IPS-NIHi7 (cell line): ENCODE measurements at regions not wholly inside any gene's neighbourhood (a gene's known extent, or its start where the extent isn't known, plus 50 kb on each side); places are given as distances from the start of the nearest gene placed in this dataset.

Experiments used
- DNase-seq: peaks from one replicate; pipeline ENCODE4 v3.0.0; 2012; ENCODE audit warnings: mixed read lengths; ENCODE audit errors: extremely low spot score

DNA sequence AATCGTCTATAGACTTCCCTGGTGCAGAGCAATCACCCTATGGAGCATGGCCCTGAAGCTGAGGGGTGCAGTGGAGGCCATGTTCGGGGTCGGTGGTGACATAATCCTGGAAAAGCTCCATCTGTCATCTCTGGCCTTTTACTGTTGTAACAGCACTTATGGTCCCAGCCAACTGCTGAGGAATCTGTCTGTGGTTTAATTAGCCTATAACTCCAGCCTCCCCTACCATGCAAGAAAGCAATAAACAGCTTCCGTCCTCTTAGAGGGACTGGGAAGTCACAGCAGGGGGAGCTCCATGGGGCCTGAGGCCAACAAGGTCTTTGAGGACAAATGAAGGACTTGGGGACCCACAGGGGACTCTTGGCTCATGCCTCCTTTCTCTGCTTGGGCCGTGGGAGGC, 159.1 kb upstream of the NECTIN1 start:
- no peak for DNase-seq

DNA sequence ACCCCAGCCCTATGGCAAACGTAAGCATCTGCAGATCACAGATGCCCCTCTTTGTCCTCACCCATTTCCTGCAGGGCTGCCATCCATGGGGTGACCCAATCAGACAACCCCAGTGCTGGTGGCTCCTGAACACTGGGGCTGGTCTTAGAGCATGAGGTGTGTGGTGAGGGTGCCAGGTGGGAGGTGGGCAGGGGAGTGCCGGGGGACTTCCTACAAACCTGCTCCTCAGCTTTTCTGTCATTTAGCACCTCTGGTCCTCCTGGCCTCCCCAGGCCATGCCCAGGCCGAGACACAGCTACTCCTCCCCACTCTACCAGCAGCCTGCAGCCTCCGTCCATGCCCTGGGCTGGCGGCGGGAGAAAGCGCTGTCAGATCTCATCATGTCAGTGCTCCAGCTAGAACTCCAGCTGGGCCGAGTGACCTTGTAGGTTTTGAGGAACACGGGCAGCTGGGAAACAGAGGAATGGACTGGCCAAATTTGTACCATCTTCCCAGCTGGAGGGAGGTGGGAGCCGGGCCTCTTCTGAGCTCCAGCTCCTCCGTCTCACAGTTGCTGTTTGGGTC, 157.7 kb upstream of the NECTIN1 start:
- no peak for DNase-seq

DNA sequence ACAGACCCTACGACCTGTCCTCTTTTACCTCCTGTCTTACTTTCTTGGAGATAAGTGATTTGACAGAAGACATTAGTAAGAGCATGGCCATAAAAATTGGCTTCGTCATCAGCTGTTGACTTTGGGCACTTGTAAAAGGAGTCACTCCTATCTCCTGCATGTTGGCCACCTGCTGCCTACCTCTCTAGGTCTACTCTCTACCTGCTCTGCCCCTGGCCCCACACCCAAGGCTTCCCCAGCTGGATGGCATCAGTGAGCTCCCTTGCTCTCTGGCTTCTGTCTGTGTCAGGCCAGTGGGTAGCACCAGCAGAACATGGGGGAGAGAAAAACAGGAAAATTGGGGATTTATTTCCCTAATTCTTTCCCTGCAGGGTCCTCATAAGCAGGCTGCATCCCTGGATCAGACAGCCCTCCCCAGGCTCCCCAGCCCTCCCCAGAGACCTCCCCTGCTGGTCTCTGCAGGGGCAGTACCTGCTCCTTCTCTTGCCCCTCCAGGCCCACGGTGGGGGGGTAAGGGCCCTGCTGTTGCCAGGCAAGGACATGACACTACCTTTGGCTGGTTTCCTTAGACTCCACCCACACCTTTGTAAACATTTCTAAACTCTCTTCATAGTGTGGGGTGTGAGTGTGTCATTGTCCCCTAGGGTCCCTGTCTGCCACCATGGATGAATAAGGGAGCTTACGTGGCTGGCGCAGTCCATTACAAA, 157.0 kb upstream of the NECTIN1 start:
- no peak for DNase-seq

DNA sequence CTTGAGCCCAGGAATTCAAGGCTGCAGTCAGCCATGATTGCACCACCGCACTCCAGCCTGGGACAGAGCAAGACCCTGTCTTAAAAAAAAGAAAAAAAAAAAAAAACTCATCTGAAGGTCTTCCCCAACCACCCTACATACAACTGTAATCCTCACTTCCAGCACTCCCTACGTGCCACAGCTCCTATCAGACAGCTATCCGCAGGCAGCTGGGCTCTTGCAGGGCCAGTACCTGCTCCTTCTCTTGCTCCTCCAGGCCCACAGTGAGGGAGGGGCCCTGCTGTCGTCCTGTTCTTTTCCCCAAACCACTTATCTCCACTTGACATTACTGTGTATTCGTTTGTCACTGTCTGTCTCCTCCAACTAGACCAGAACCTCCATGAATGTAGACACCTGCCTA, 156.1 kb upstream of the NECTIN1 start:
- DNase-seq = no peak

DNA sequence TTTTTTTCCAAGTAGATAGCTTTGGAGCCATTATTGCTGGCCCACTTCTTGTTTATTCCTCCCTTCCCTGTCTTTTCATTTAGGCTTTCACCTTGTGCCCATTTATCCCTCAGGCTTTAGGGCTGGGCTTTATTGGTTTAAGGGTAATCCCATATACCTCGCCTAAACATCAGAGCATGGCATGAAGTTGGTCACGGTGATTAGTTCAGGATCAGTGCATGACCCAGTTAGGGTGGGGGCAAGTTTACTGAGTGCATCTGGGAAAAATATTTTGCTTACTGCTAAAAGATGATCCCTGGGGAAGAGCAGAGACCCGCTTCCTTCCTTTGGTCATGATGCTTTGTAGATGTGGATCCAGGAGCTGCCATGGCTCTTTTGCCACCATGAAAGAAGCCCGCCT, 153.3 kb upstream of the NECTIN1 start:
- DNase-seq = no peak

DNA sequence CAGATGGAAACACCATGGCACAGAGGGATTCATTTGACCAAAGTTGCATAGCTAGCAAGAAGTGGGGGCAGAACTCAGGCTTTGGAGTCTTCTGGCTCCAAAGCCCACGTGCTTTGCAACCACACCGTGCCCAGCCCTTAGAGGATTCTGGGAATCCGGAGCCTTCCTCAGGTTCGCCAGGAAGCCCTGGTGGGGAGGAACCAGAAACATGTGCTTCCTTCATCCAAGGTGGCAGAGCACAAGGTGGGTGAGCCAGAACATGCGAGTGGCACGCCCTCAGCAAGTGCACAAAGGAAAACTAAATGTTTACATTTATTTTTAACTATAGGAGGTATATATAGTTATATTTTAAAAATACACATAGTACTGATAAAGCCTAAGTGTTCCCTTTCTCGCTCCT, 151.9 kb upstream of the NECTIN1 start:
- DNase-seq = no peak

DNA sequence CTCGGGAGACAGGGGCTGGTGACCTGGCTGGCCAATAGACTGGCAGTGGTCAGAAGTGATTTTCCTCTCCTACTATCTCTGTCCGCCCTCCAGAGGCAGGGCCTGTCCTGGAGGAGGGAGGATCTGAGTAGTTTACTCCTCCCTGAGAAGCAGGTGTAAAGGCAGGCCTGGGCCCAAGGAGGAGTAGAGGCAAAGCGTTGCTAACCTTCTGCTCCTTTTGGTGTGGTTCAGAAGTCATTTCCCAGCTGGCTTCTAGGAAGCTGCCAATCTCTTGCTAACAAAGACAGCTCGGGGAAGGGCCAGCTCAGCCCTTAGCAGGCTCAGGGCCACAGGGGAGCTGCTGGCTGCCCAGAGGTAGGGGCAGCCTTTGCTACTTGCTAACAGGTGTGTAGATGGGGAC, 151.1 kb upstream of the NECTIN1 start:
- DNase-seq = no peak

DNA sequence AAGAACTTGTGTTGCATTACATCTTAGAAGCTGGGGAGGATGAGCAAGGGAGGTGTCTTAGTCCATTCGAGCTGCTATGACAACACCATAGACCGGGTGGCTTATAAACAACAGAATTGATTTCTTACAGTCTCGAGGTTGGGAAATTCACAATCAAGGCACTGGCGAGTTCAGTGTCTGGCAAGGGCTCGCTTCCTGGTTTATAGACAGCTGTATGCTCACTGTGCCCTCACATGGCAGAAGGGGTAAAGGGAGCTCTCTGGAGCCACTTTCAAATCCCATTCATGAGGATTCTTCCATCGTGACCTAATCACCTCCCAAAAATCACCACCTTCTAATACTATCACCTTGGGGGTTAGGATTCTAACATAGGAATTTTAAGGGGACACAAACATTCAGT, 150.0 kb upstream of the NECTIN1 start:
- no peak for DNase-seq

DNA sequence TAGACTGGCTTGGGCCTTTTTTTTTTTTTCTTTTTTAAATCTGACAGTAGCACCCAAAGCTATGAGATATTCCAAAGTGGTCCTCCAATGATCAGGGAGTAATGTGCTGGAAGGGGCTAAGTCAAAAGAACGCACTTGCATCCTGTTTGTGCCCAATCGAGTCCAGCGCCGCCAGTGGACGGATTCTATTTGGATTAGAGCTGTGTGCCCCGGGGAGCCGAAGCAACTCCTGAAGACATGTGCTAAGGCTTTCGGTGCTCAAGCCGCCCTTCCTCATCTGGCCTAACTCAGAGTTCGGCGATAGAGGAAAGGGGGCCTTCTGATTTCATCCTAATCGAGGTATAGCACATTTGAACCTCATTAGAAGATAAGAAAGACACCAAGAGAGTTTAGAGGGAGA, 147.8 kb upstream of the NECTIN1 start:
- no peak for DNase-seq

DNA sequence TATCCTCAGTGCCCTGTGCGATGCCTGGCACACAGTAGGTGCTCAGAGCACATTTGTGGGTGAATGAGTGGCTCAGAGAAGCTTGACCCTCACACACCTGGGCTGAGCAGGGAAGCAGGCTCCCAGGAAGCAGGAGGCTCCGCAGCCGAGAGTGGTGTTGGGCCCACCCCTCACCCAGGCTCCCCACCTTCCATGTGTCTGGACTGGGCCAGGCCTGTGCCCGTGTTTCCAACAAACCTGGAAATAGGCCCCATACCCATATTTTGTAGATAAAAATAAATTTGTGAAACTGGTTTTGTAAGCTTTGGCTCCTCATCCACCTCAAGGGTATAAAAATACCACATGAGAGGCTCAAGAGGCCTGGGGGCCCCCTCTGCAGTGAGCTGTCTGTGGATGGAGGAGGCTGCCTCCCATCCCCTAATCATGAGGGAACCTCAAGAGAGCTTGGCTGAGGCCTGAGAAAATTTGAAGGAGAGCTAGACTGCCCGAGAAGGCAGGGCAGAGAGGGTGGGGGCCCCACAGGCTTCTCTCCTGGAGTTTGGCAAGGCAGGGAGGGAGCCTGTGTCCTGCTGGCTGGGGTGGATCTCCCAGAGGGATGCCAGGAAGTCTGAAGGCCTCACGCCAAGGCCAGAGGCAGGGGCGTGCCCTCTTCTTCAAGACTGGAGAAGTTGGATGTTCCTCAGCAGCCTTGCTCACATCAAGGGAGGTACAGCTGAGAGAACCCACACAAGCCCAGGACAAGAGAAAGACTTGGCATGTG, 147.0 kb upstream of the NECTIN1 start:
- no peak for DNase-seq

DNA sequence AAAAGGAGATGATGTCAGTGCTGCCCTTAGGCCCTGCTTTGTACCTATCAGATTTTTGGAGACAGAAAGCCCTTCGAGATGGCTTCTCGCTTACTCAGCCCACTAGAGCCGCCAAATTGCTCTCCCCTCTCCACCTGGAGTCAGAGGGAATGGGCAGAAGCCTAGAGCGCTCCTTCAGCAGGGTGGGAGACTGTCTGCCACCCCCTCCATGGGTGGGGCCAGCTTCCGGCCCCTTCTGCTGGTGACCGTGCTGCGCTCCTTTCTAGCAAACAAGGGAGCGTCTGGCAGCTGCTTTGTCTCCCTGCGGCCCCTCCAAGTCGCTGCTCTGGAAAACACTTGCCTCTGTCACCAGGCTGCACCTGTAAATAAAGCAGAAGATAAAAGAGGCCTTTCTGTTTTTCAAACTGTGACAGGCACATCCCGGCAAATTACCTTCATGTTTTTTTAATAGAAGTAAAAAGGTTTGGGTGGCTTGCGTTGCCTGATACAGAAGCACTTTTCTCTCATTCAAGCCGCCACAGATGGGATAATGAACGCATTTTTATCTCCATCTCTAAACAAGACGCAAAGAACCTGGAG, 145.7 kb upstream of the NECTIN1 start:
- DNase-seq = no peak

DNA sequence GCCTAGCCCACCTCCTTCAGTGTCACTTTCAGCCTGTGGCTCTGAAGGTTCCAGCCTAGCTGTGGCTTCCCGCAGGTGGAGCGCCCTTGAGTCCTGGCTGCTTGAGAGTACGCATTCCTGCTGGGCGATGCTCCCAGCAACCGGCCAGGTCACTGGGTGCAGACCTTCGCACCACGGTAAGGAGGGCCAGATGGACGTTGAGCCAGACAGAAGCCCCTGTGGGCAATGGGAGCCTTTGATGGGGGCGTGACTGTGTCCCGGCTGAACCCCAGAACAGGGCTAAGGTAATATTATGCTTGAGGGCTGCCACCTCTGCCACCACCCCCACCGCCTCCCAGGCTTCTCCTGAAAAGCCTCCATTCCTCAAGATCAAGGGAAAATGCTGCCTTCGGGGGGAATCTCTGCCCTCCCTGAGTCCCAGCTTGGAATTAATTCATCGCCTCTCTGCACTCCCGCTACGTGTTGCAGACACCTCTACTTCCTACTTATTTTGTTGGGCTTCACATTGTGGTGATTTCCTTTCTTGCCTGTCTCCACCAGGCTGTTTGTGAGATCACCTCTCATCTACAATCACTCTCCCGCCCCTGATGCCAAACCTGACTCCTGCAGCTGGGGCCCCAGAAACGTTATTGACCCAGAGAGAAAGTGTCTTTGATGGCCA, 144.9 kb upstream of the NECTIN1 start:
- DNase-seq = no peak

DNA sequence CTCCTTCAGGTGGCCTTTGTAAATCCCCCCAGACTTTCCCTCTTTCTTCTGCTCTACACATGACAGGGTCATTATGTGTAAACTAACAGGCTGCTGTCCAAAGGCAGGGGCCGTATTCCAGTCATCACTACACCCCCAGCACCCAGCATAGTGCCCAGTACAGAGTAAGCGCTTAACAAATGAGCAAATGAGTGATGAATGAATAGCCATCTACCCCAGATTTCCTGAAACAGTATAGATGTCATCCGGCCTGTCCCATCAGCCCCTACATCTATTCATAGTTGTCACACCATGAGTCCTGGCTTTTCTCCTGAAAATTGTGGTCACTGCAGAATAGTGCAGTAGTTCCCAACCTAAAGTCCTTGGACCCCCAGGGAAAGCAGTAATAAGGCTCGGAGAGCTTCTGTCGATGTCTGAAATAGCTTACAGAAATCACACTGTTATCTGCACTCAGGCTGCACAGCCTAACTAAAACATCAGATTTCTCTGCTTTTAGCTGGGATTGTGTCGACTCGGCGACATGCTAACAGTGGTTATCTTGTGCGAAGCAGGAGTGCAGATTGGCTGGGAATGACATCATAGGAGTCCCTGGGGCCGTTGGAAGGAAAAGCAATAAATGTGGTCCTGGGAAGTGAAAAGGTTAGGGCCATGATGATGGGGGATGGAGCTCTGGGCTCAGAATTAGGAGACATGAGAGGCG, 143.8 kb upstream of the NECTIN1 start:
- no peak for DNase-seq

DNA sequence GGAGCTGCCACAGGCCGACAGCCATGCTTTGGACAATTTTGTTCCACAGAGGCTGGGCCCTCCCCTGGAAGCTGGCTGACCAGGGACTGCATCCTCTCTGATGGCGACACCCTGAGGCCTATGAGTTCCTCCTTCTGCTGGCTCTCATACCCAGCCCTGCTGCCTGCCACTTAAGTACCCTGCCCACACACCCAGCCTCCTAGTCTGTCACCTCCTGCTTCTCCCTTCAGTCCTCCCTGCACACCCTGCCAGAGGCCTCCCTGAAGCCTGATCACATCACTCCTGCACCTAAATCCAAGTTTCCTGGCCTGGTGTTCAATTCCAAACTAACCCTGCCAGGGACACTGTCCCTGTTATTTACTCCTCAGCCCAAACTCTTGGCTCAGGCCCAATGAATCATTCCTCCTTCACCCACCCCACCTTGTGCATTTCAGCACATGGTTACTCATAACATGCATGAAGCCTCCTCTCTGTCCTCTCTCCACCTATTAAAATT, 136.7 kb upstream of the NECTIN1 start:
- DNase-seq = no peak

DNA sequence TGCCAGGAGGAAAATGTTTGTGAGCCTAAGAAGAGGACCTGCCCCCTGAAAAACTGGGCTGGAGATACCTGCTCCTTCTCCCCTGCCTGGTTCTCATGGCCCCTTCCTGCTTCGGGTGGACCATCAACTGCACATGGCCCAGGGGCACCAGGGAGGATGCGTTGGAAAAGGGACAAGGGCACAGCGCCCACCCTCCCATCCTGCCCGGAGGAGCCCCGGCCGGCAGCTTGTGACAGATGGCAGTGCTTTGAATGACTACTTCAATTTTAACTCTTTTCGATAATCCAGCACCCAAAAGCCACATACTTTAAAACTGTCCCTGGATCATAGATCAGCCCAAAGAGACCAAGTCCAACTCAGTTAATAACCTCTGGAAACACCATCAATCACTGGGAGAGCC, 135.8 kb upstream of the NECTIN1 start:
- DNase-seq = no peak

DNA sequence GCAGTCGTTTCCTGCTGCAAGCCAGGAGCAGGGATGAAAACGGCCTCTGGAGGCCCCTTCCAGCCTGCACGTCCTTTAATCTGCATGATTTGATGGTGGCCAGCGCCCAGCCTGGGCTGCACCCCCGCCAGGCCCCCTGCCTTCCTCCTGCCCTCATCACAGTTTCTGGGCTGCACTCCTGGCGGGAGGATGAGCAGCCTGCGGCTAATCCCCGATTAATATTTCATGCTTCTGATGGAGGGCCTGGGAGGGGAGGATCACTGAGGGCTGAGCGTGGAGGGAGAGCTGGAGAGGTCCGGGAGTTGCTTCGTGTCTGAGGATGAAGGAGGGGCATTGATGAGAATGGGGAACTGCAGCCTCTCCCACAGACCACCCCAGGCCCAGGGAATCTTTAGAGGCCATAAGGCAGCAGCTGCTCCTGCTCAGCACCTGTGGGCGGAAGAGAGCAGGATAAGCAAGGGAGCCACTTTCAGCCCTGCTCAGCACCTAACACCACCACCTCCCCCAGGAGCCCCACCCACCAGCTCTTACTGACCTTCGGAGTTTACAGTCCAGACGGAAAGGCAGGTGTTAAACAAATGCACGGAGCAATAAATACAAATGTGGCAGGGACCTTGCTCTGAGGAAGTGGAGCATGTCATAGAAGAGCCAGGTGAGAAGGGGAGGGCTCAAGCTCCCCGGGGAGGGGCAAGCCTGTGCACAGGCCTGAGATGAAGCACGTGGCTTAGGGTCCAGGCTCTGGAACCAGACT, 135.0 kb upstream of the NECTIN1 start:
- peak; percentile 53 for DNase-seq

DNA sequence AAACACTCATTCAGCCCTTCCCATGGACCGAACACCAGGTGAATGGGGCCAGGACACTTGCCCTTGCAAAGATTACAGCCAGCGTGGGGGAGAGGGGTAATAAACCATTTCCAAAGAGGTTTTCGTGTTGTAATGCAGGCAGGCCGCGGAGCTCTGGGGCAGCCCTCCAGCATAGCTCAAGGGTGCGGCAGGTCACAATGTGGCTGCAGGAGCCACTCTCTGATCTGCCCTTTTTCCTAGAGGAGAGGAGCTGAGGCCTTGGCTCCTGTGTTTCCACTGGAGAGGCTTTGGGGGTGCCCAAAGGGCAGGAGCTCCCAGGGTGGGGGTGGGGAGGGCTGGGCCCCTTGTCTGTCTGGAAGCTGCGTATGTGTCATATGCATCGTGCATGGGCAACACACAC, 134.2 kb upstream of the NECTIN1 start:
- no peak for DNase-seq

DNA sequence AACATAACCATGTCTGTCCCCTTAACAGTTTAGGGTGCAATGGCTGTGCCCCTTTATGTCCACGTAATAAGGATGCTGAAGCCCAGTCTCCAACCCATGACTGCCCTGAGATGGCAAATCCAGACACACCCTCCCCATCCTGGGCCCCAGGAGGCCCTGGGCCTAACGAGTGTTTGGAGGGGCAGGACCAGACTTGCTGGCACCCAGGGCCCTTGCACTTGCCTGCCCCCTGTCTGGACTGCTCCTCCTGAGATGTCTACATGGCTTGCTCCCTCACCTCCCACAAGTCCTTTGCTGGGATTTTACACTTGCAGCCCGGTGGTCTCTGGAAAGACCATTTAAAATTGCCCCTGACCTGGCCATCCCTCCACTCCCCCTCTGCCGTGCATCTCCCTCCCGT, 132.2 kb upstream of the NECTIN1 start:
- no peak for DNase-seq

DNA sequence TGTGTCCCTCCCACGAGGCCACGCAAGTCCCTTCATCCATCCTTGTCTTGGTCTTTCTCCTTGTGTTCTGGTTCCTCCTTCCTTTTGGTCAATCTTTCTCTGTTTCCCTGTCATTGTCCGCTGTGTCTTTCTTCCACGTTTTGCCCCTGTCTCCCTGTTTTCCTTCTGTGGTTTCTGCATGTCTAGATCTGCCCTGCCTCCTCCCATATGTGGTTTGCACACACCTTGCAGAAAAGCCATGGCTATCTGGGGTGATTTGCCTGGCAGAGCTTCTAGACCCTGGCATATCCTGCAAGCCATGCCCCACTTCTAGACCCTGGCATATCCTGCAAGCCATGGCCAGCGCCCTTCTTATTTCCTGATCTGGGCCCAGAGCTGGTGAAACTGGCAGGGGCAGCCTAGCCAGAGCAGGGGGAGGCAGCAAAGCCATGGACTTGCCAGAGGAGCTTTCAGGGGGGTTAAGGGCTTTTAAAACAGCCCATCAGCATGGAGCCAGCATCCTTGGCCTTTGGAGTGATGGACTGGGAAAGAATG, 131.6 kb upstream of the NECTIN1 start:
- DNase-seq = no peak

DNA sequence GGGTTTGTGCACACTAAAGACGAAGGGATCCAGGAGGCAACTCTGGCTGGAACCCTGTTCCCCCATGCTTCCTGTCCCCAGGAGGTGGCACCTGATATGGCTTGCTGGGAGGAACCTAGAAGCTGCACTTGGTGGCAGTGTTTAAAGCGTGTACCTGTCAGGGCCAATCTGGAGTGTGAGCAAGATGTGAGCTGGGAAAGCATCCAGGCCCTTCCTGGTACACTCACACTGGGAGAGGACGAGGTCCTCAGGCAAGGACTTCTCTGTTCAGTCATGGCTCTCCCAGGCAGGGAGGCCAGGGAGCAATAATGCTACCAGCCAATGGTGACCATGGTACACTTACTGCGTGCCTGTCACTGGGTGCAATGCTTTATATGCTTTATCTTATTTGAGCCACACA, 130.7 kb upstream of the NECTIN1 start:
- no peak for DNase-seq

DNA sequence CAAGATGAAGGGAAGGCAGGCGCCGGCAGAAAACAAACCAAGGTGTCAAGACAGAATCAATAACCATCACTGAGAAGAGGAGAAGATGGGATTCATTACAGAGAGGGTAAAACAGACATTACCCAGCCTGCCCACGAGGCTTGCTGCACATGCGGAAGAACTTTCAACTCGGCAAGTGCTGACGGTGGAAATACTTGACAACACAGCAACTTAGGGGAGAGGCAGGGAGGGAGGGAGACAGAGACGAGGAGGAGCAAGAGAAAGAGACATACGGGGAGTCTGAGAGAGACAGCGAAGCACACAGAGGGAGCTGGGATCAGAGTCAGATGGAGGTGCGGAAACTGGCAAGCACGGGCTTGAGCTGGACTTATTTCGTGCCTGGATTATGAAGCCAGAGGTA, 129.3 kb upstream of the NECTIN1 start:
- DNase-seq = no peak
